B cell (primary cell): ENCODE measurements at regions not wholly inside any gene's neighbourhood (a gene's known extent, or its start where the extent isn't known, plus 50 kb on each side); places are given as distances from the start of the nearest gene placed in this dataset.

Experiments
- ATAC-seq: fragments of 200-7000 bp; cut with Tn5 transposase; one replicate; pipeline ENCODE4 v1.10.0; 2021; ENCODE audit warnings: low read depth, mild to moderate bottlenecking, moderate number of reproducible peaks, moderate library complexity
- CTCF ChIA-PET: fragments of 350-600 bp; sonication (Branson Sonifier 250); formaldehyde crosslinking; loops from one replicate; lab custom pipeline; 2021; ENCODE audit warnings: antibody characterized with exemption, inconsistent platforms; lab: Charles Lee
- POLR2A ChIA-PET: fragments of 350-600 bp; sonication (Branson Sonifier 250); formaldehyde crosslinking; loops from one replicate; lab custom pipeline; 2021; ENCODE audit warnings: antibody characterized with exemption; lab: Charles Lee
- DNase-seq: peaks from one replicate; pipeline ENCODE4 v3.0.0; 2013
- H2AFZ ChIP-seq: 2 replicates; pipeline ENCODE4 v1.6.1; 2012; ENCODE audit warnings: mild to moderate bottlenecking, low read depth, low read length; ENCODE audit not compliant: insufficient read depth, poor library complexity, severe bottlenecking
- H3K27ac ChIP-seq, 2 donors: 1 replicate in 1 of 2; 2 replicates in 1 of 2; pipeline ENCODE4 v1.5.1; 2012 to 2013; ENCODE audit warnings: low read length in 2 of 2, mild to moderate bottlenecking in 2 of 2, moderate library complexity in 1 of 2
- H3K27me3 ChIP-seq, 4 experiments: fragments of 200-600 bp in 1 of 4; sonication (generic) in 1 of 4; replicated peaks in 1 of 4; 1 replicate in 2 of 4; 2 replicates in 2 of 4; pipeline versions ENCODE4 v1.6.1 to v1.7.0; 2013 to 2016; ENCODE audit warnings: low read length in 3 of 4, mild to moderate bottlenecking in 2 of 4, mixed read lengths in 1 of 4, moderate library complexity in 1 of 4; ENCODE audit not compliant: insufficient read depth in 4 of 4, control insufficient read depth in 3 of 4; ENCODE audit errors: control extremely low read depth in 1 of 4
- H3K36me3 ChIP-seq, 2 experiments: replicated peaks in 1 of 2; 1 replicate in 1 of 2; 2 replicates in 1 of 2; pipeline versions ENCODE4 v1.6.1 to v1.7.1; 2013; ENCODE audit warnings: low read length in 1 of 2; ENCODE audit not compliant: insufficient read depth in 2 of 2, control insufficient read depth in 1 of 2; ENCODE audit errors: control extremely low read depth in 1 of 2, extremely low read depth in 1 of 2
- H3K4me1 ChIP-seq, 2 donors: fragments of 200-600 bp in 1 of 2; sonication (generic) in 1 of 2; 1 replicate in 1 of 2; 2 replicates in 1 of 2; pipeline versions ENCODE4 v1.5.1 to v1.6.1; 2013 to 2017; ENCODE audit warnings: low read length in 2 of 2; ENCODE audit not compliant: control insufficient read depth in 2 of 2, insufficient read depth in 2 of 2
- H3K4me2 ChIP-seq: replicated peaks from 2 replicates; pipeline ENCODE3; 2012; ENCODE audit warnings: mild to moderate bottlenecking, low read depth, low read length; ENCODE audit not compliant: poor library complexity, severe bottlenecking
- H3K4me3 ChIP-seq, 5 experiments: fragments of 200-600 bp in 1 of 5; sonication (generic) in 1 of 5; 1 replicate in 3 of 5; 2 replicates in 2 of 5; pipeline versions ENCODE4 v1.5.1 to v1.7.0; 2011 to 2016; ENCODE audit warnings: low read length in 4 of 5, mild to moderate bottlenecking in 4 of 5, low read depth in 2 of 5, control low read depth in 1 of 5, moderate library complexity in 1 of 5; ENCODE audit not compliant: insufficient read depth in 1 of 5; ENCODE audit errors: control extremely low read depth in 1 of 5, extremely low read depth in 1 of 5
- H3K79me2 ChIP-seq: fragments of 200-600 bp; sonication (generic); one replicate; pipeline ENCODE4 v1.6.0; 2016; ENCODE audit warnings: low read length; ENCODE audit not compliant: control insufficient read depth, insufficient read depth
- H3K9ac ChIP-seq: fragments of 200-600 bp; sonication (generic); 2 replicates; pipeline ENCODE4 v1.6.1; 2017; ENCODE audit warnings: mild to moderate bottlenecking, low read length, moderate library complexity
- H3K9me3 ChIP-seq, 3 donors: one replicate each; pipeline versions ENCODE4 v1.6.1 to v1.7.1; 2013; ENCODE audit warnings: low read length in 2 of 3; ENCODE audit not compliant: control insufficient read depth in 2 of 3, insufficient read depth in 1 of 3; ENCODE audit errors: control extremely low read depth in 1 of 3
- H4K20me1 ChIP-seq: 2 replicates; pipeline ENCODE4 v1.6.0; 2012; ENCODE audit warnings: mild to moderate bottlenecking, low read length; ENCODE audit not compliant: insufficient read depth, control insufficient read depth, poor library complexity, severe bottlenecking
- H3K27ac Mint-ChIP-seq: one replicate; pipeline ENCODE4 v1.8.0; 2021; ENCODE audit warnings: mixed read lengths
- H3K27me3 Mint-ChIP-seq: one replicate; pipeline ENCODE4 v1.8.0; 2021; ENCODE audit warnings: mixed read lengths
- H3K4me1 Mint-ChIP-seq: one replicate; pipeline ENCODE4 v1.8.0; 2021; ENCODE audit warnings: mixed read lengths
- H3K4me3 Mint-ChIP-seq: one replicate; pipeline ENCODE4 v1.8.0; 2021; ENCODE audit warnings: mixed read lengths
- H3K9me3 Mint-ChIP-seq: one replicate; pipeline ENCODE4 v1.8.0; 2022; ENCODE audit warnings: mixed read lengths; ENCODE audit not compliant: insufficient read depth
- CTCF ChIP-seq: fragments of 200-600 bp; IDR thresholded peaks from one replicate; pipeline ENCODE4 v1.8.0; 2022; ENCODE audit warnings: antibody characterized with exemption, mild to moderate bottlenecking
- EZH2 ChIP-seq: IDR thresholded peaks from 2 replicates; pipeline ENCODE4 v1.6.1; 2012; ENCODE audit warnings: borderline replicate concordance, low read depth, mild to moderate bottlenecking, moderate library complexity, low read length; ENCODE audit not compliant: insufficient read depth, poor library complexity, severe bottlenecking
- WGBS: methylation state at CpG from one replicate; pipeline ENCODE4 v1.1.5; 2013; ENCODE audit warnings: missing lambda C conversion rate; ENCODE audit not compliant: insufficient coverage; 5-methylcytosine and 5-hydroxymethylcytosine counted together
- intact Hi-C: fragments of 100-400 bp; cut with micrococcal nuclease; formaldehyde crosslinking; loops from one replicate; pipeline ENCODE4 v1.10.0; 2022

- H3K27ac Mint-ChIP-seq, result no peak overlapping the region
- no peaks in the 10 kb centered on the region for H3K27me3 ChIP-seq
- no peak overlapping the region for H3K4me3 Mint-ChIP-seq
- no peaks in the 10 kb centered on the region for H3K36me3 ChIP-seq
- no peaks in the 10 kb centered on the region for H3K79me2 ChIP-seq
- H3K4me2 ChIP-seq, result no peak overlapping the region
- no peaks in the 10 kb centered on the region for H3K27me3 Mint-ChIP-seq
- H3K9ac ChIP-seq, result no peak overlapping the region
- H3K9me3 ChIP-seq, result no peaks in the 10 kb centered on the region
- no peaks in the 10 kb centered on the region for H4K20me1 ChIP-seq
- WGBS, result 46% methylated on average over 5 of the region's 13 CpGs
- H3K27ac ChIP-seq, result no peak overlapping the region
- TF ChIP-seq EZH2 (no peak), CTCF (no peak)
- intact Hi-C loops, result no loop called here
- ATAC-seq, result no peak
- no peak for DNase-seq
- CTCF ChIA-PET, result no interaction called here
- no peak overlapping the region for H3K4me3 ChIP-seq
- no peak overlapping the region for H2AFZ ChIP-seq
- POLR2A ChIA-PET, result no interaction called here
- peaks cover 2% of the 10 kb centered on the region for H3K9me3 Mint-ChIP-seq
- no peaks in the 10 kb centered on the region for H3K4me1 ChIP-seq
- no peaks in the 10 kb centered on the region for H3K4me1 Mint-ChIP-seq
Measured at GRCh38 chr2:188890755-188891154, 83.4 kb upstream of the COL3A1 start.

GRCh38 chr2:188892636-188893035 is 81.5 kb upstream of the COL3A1 start:
- no peak overlapping the region for H3K9ac ChIP-seq

More at GRCh38 chr2:188892636-188893035, 81.5 kb upstream of the COL3A1 start:
- Histone ChIP-seq H3K27me3 (no peaks in the 10 kb centered on the region), H3K4me2 (no peak overlapping the region), H3K9me3 (no peaks in the 10 kb centered on the region), H3K27ac (no peak overlapping the region), H3K4me1 (no peaks in the 10 kb centered on the region), H3K4me3 (no peak overlapping the region), H3K36me3 (no peaks in the 10 kb centered on the region), H2AFZ (no peak overlapping the region), H4K20me1 (no peaks in the 10 kb centered on the region), H3K79me2 (no peaks in the 10 kb centered on the region)
- Mint-ChIP-seq H3K27ac (no peak overlapping the region), H3K4me1 (no peaks in the 10 kb centered on the region), H3K4me3 (no peak overlapping the region), H3K27me3 (no peaks in the 10 kb centered on the region), H3K9me3 (peaks cover 2% of the 10 kb centered on the region)
- DNase-seq (no peak), ATAC-seq (no peak)
- TF ChIP-seq EZH2 (no peak), CTCF (no peak)
- intact Hi-C loops, result no loop called here
- POLR2A ChIA-PET, result no interaction called here
- no CpG with 5 or more reads among the region's 1 CpG for WGBS
- CTCF ChIA-PET, result no interaction called here
